GM12878 (cell line): ENCODE measurements at regions not wholly inside any gene's neighbourhood (a gene's known extent, or its start where the extent isn't known, plus 50 kb on each side); places are given as distances from the start of the nearest gene placed in this dataset.
"Not testable (repeated sequence)": the region's sequence is repeated elsewhere in the genome, so short reads cannot be mapped to it uniquely, and the experiment has no call there.

ENCODE experiments used
- ATAC-seq: fragments of 200-7000 bp; cut with Tn5 transposase; 3 replicates; pipeline ENCODE4 v1.9.1; 2020; ENCODE audit warnings: mild to moderate bottlenecking, moderate library complexity
- BruUV-seq: library from RNA; stranded (reverse); fragments of 400-500 nt; replicated peaks from 2 replicates; lab custom pipeline; 2021; lab: Mats Ljungman, UMichigan
- CTCF ChIA-PET: fragments of 300-600 bp; sonication (Branson Sonifier 250); formaldehyde crosslinking; extraction: SDS; loops from one replicate; lab custom pipeline; 2021; ENCODE audit warnings: inconsistent platforms; lab: Yijun Ruan, JAX
- POLR2A ChIA-PET: fragments of 350-600 bp; formaldehyde crosslinking; extraction: SDS; loops from one replicate; lab custom pipeline; 2021; ENCODE audit warnings: inconsistent platforms; lab: Charles Lee
- RAD21 ChIA-PET: fragments of 300-600 bp; sonication (Branson Sonifier 250); formaldehyde crosslinking; loops from one replicate; lab custom pipeline; 2023; ENCODE audit warnings: antibody characterized with exemption; ENCODE audit not compliant: unreplicated experiment; lab: Charles Lee
- SMC1A ChIA-PET: fragments of 300-600 bp; sonication (Branson Sonifier 250); formaldehyde crosslinking; loops from one replicate; lab custom pipeline; 2023; ENCODE audit not compliant: unreplicated experiment, uncharacterized antibody; lab: Charles Lee
- DNase-seq: peaks from one replicate; pipeline ENCODE4 v3.0.0-alpha.2; 2011; ENCODE audit warnings: low read depth, low spot score
- FAIRE-seq: peaks from 3 replicates; lab custom pipeline; 2011; peaks lifted over from hg19 to GRCh38; lab: Jason Lieb, UNC
- H2AFZ ChIP-seq: 2 replicates; pipeline ENCODE4 v1.6.0; 2011; ENCODE audit warnings: low read depth, low read length, control low read depth; ENCODE audit not compliant: control insufficient read depth
- H3K27ac ChIP-seq: 2 replicates; pipeline ENCODE4 v1.5.1; 2011; ENCODE audit warnings: control low read depth; ENCODE audit not compliant: control insufficient read depth, insufficient read depth
- H3K27me3 ChIP-seq, 2 experiments: replicated peaks in 1 of 2; 2 replicates each; pipeline versions ENCODE4 v1.6.0 to v1.6.1; 2011; ENCODE audit warnings: low read length in 1 of 2; ENCODE audit not compliant: control insufficient read depth in 2 of 2, insufficient read depth in 2 of 2
- H3K36me3 ChIP-seq, 2 experiments: 2 replicates each; pipeline ENCODE4 v1.5.1; 2011; ENCODE audit warnings: low read length in 1 of 2; ENCODE audit not compliant: control insufficient read depth in 2 of 2, insufficient read depth in 2 of 2
- H3K4me1 ChIP-seq: 2 replicates; pipeline ENCODE4 v1.6.1; 2011; ENCODE audit warnings: mild to moderate bottlenecking, low read length, moderate library complexity, mixed read lengths; ENCODE audit not compliant: control insufficient read depth, insufficient read depth
- H3K4me2 ChIP-seq: 2 replicates; pipeline ENCODE4 v1.6.0; 2011; ENCODE audit warnings: control low read depth; ENCODE audit not compliant: control insufficient read depth, insufficient read depth
- H3K4me3 ChIP-seq: fragments of 200-600 bp; sonication (generic); 2 replicates; pipeline ENCODE4 v1.5.1; 2016
- H3K79me2 ChIP-seq: 2 replicates; pipeline ENCODE4 v1.6.0; 2011; ENCODE audit warnings: low read length; ENCODE audit not compliant: control insufficient read depth, insufficient read depth
- H3K9ac ChIP-seq: 2 replicates; pipeline ENCODE4 v1.8.0; 2011; ENCODE audit warnings: low read length, control low read depth, mixed read lengths; ENCODE audit not compliant: control insufficient read depth, insufficient read depth
- H3K9me3 ChIP-seq: replicated peaks from 3 replicates; pipeline ENCODE4 v1.5.1; 2011; ENCODE audit warnings: mild to moderate bottlenecking, low read length; ENCODE audit not compliant: control insufficient read depth, insufficient read depth
- H4K20me1 ChIP-seq: 2 replicates; pipeline ENCODE4 v1.6.0; 2011; ENCODE audit not compliant: control insufficient read depth, insufficient read depth
- ELK1 ChIP-seq: IDR thresholded peaks from 2 replicates; pipeline ENCODE4 v1.6.1; 2012; ENCODE audit warnings: low read depth, low read length, improper control_type of control experiment
- FOS ChIP-seq: IDR thresholded peaks from 3 replicates; pipeline ENCODE4 v1.6.1; 2011; ENCODE audit warnings: borderline replicate concordance; ENCODE audit not compliant: insufficient read length; ENCODE audit errors: extremely low read depth
- FOXK2 ChIP-seq: fragments of 450-650 bp; IDR thresholded peaks from 2 replicates; pipeline ENCODE4 v1.6.1; 2017; ENCODE audit warnings: mild to moderate bottlenecking, moderate library complexity
- HDAC6 ChIP-seq: fragments of 200-600 bp; sonication (generic); IDR thresholded peaks from one replicate; pipeline ENCODE4 v1.8.0; 2017; ENCODE audit warnings: antibody characterized with exemption; ENCODE audit not compliant: unreplicated experiment
- HDGF ChIP-seq: fragments of 450-650 bp; IDR thresholded peaks from 2 replicates; pipeline ENCODE4 v1.6.1; 2016; ENCODE audit warnings: antibody characterized with exemption
- MEF2A ChIP-seq: IDR thresholded peaks from 2 replicates; pipeline ENCODE4 v1.6.1; 2011; ENCODE audit warnings: low read depth, mild to moderate bottlenecking, low read length, moderate library complexity; ENCODE audit not compliant: insufficient read depth
- NFIC ChIP-seq: IDR thresholded peaks from 2 replicates; pipeline ENCODE4 v1.6.1; 2012; ENCODE audit warnings: low read depth, mild to moderate bottlenecking, inconsistent platforms, low read length, moderate library complexity
- NR2C1 ChIP-seq: fragments of 450-650 bp; IDR thresholded peaks from 2 replicates; pipeline ENCODE4 v1.6.1; 2017; ENCODE audit warnings: antibody characterized with exemption, mild to moderate bottlenecking, moderate library complexity
- POU2F2 ChIP-seq: IDR thresholded peaks from 3 replicates; pipeline ENCODE4 v1.6.1; 2011; ENCODE audit warnings: low read depth, mild to moderate bottlenecking, low read length, borderline replicate concordance
- RCOR1 ChIP-seq: conservative IDR thresholded peaks from 2 replicates; pipeline ENCODE4 v1.6.1; 2012; ENCODE audit warnings: low read depth, low read length, improper control_type of control experiment
- WGBS: methylation state at CpG from one replicate; pipeline ENCODE4 v1.1.6; 2016; ENCODE audit warnings: low lambda C conversion rate; ENCODE audit not compliant: insufficient replicate concordance, insufficient coverage; ENCODE audit errors: missing lambda C conversion rate; 5-methylcytosine and 5-hydroxymethylcytosine counted together
- in situ Hi-C: fragments of 300-500 bp; cut with MboI; formaldehyde crosslinking; loops from 9 replicates; pipeline ENCODE4 v1.14.3; 2018; ENCODE audit warnings: mixed read lengths
- intact Hi-C: fragments of 100-400 bp; cut with micrococcal nuclease; formaldehyde crosslinking; loops from one replicate; pipeline ENCODE4 v1.14.2; 2022; ENCODE audit not compliant: unreplicated experiment

- ATAC-seq, H4K20me1 ChIP-seq, in situ Hi-C loops, RAD21 ChIA-PET, H3K36me3 ChIP-seq, POLR2A ChIA-PET, H2AFZ ChIP-seq, DNase-seq, H3K4me3 ChIP-seq, H3K27me3 ChIP-seq, H3K79me2 ChIP-seq, H3K9ac ChIP-seq, H3K4me2 ChIP-seq, FAIRE-seq, CTCF ChIA-PET, H3K9me3 ChIP-seq, H3K4me1 ChIP-seq, H3K27ac ChIP-seq, BruUV-seq, intact Hi-C loops: not testable (repeated sequence)
- SMC1A ChIA-PET: interaction anchor here (1.8 kb wide), 1 partner anchor 9 kb away, joined by 5 read pairs; no protein-coding TSS in a partner anchor
- WGBS: 6% methylated on average over 1 of the region's 1 CpG
These were observed 1473.5 kb upstream of the ACVR2A start for GRCh38 chr2:146371364-146371763.

GRCh38 chr2:146370826-146371225 lies 1474.0 kb upstream of the ACVR2A start:
- no peaks in the 10 kb centered on the region for H3K27me3 ChIP-seq
- in situ Hi-C loops: no loop called here
- SMC1A ChIA-PET: interaction anchor here (1.8 kb wide), 1 partner anchor 10 kb away, joined by 5 read pairs; no protein-coding TSS in a partner anchor
- no peak for ATAC-seq
- POLR2A ChIA-PET: no interaction called here
- TF ChIP-seq FOS: no peak
- no peak for TF ChIP-seq POU2F2
- TF ChIP-seq MEF2A: no peak
- TF ChIP-seq ELK1: no peak
- no peak for TF ChIP-seq NFIC
- TF ChIP-seq FOXK2: no peak
- TF ChIP-seq NR2C1: no peak
- no peak for TF ChIP-seq HDAC6
- TF ChIP-seq RCOR1: no peak
- TF ChIP-seq HDGF: no peak
- TF ChIP-seq, all 136 proteins: peak for 0
- Histone ChIP-seq H3K36me3 (no peaks in the 10 kb centered on the region), H3K9me3 (no peaks in the 10 kb centered on the region), H4K20me1 (no peaks in the 10 kb centered on the region), H3K27ac (no peak overlapping the region), H3K79me2 (no peaks in the 10 kb centered on the region), H3K4me1 (no peaks in the 10 kb centered on the region), H3K4me3 (no peak overlapping the region), H3K4me2 (no peak overlapping the region), H3K9ac (no peak overlapping the region), H2AFZ (no peak overlapping the region)
- ChIA-PET RAD21 (no interaction called here), CTCF (interaction anchor here (0.6 to 0.8 kb wide), 2 partner anchors 11 to 208 kb away, joined by 3 read pairs; no protein-coding TSS in a partner anchor)
- BruUV-seq: no TSS peak
- DNase-seq: no peak
- intact Hi-C loops: no loop called here
- no peak for FAIRE-seq
